Stimulated activated CD4-positive, alpha-beta T cell treated with anti-CD3 and anti-CD28 coated beads, Interleukin-1b, Interleukin-23, amount 100 ng/mL, for 24 hours (primary cell): ENCODE measurements at regions not wholly inside any gene's neighbourhood (a gene's known extent, or its start where the extent isn't known, plus 50 kb on each side); places are given as distances from the start of the nearest gene placed in this dataset.

Source experiments
- DNase-seq, 4 experiments: peaks; one replicate each; pipeline ENCODE4 v3.0.0-alpha.2; 2020; ENCODE audit warnings: low read depth in 4 of 4, low spot score in 1 of 4

DNA sequence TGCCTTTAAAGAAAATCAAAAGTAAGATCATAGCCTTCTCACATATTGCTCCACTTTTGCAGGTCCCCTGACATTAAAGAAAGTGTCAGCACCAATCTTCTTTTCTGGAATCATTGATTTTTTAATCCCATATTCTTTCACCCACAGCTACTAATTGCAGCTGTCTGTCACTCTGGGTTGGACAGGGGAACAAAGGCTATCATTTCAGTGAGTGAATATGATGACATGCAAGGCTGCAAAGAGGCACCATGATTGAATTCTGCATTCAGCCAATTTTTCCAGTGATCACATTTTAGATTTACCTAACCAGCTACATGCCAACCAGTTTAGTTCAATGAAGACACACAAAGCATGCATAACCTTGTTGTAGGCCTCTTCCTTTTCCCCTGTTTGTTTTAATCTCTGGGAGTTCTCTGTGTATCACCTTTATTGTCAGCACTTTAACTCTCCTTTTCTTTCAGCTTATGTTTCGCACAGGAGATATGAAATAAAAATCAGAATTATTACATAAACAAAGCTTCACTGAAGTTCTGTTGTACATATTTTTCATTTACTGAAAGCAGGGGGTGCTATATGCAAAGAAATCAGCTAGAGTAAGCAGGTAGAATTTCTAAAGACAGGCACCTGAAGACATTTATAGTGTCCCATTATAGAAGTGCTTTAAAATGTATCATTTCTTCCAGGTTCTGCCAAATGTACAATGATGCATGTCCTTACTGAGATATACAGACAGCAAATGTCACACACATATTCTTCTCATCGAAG lies 584.8 kb downstream of the PLA2G4A start:
- DNase-seq, result no peak

DNA sequence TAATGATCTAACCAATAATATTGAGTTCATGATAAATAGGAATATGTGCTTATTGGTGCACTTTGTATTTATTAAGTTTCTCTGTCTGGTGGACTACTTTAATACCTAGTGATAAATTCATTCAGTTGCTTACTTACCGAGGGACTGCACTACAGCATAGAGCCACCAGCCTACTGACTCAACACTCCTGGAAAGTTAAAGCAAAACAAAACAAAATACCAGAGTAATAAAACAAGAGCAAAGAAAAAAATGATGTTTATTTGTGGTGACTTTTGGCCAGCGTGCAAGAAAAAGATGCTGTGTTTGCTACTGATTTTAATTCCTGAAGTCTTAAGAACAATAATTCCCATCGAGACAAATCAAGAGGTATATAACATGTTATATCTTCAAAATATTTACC lies 586.3 kb downstream of the PLA2G4A start:
- no peak for DNase-seq

- DNase-seq, result no peak
Observed at GRCh38 chr1:187417520-187417919, 588.8 kb downstream of the PLA2G4A start.

GRCh38 chr1:187433598-187433997 lies 604.8 kb downstream of the PLA2G4A start:
- no peak for DNase-seq

DNA sequence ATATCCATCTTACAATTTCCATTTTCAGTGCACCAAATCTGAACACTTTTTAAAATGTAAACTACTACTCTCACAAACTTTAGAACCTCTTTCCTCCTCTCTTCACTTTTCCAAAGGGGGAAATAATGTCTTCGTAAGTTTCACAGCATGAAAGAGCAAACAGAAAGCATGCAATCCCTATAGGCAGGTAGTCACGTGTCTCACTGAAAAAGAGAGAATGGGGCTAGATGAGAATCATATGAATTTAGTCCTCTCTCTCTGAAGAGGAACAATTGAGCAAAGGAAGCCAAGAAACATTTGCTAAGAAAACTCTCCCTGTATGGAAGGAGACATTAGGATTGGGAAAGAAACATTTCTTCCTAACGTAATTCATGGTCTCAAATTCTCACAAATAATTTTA lies 613.9 kb downstream of the PLA2G4A start:
- DNase-seq, result no peak

DNA sequence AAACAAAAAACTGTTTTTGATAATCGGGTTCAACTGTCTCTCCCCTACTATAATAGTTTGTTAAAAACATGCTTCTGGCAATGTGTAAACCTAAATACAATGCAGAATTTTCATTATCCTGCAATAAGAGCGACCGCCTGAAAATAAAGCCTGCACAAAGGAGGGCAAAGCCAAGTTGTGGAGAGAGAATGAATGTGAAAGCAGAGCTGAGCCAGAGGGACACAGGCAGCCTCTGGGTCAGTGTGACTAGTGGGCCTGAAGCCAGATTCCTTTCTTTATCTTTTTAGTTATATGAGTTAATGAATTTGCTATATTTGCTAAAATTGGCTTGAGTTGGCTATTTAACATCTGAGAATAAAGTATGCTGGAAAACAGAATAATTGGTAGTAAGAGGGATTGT lies 615.2 kb downstream of the PLA2G4A start:
- no peak for DNase-seq

- DNase-seq, result no peak
Observed at GRCh38 chr1:187445066-187445465, 616.3 kb downstream of the PLA2G4A start.

- no peak for DNase-seq
Observed at GRCh38 chr1:187451238-187451637, 622.5 kb downstream of the PLA2G4A start.

DNA sequence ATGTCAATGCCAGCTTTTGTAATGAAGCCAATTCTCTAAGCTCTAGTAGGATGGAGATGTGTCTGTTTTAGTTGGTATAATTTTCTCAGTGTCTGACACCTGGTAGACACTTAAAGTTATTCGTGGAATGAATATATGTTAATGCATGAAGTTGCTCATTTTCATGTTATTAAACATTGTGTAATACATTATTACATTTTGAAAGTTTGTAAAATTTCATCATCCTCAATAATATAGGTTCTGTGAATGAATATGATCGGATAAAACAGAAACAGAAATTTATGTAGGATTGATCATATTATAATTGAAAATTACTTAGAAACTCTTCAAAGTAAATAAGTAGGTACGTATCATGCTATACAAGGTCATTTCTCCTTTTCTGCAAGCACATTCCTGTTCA lies 625.3 kb downstream of the PLA2G4A start:
- no peak for DNase-seq

DNA sequence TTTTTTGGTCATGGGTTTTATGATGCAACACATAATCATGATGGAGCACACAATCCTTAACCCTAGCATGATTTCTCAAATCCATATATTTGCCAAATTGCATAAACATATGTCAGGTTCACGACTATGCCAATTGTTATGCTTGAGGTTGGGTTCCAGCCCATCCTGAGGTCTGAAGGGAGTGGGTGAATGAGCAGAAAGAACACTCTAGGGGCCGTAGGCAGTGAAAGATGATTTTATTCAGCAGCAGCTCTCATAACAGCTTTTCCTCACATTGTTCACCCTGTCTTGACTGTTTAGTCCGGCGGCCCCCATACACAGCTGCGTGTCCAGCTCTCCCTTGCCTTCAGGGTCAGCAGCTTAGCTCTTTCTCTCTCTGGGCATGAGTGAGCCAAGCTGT lies 627.7 kb downstream of the PLA2G4A start:
- DNase-seq, result no peak

- no peak for DNase-seq
Observed at GRCh38 chr1:187460093-187460492, 631.3 kb downstream of the PLA2G4A start.

DNA sequence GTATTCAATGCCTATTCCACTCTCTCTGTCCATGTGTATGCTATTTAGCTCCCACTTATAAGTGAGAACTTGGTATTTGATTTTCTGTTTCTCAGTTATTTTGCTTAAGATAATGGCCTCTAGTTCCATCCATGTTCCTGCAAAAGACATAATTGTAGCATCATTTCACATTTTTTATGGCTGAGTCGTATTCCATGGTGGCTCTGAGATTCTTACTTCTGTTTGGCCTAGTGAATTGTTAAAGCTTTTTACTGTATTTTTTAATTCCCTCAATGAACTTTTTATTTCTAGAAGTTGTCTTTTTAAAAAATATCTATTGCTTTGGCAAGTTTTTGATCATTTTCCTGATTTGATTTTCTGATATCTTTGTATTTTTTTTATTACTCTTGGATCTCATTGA lies 635.6 kb downstream of the PLA2G4A start:
- DNase-seq, result no peak

- no peak for DNase-seq
Observed at GRCh38 chr1:187465441-187465840, 636.7 kb downstream of the PLA2G4A start.

DNA sequence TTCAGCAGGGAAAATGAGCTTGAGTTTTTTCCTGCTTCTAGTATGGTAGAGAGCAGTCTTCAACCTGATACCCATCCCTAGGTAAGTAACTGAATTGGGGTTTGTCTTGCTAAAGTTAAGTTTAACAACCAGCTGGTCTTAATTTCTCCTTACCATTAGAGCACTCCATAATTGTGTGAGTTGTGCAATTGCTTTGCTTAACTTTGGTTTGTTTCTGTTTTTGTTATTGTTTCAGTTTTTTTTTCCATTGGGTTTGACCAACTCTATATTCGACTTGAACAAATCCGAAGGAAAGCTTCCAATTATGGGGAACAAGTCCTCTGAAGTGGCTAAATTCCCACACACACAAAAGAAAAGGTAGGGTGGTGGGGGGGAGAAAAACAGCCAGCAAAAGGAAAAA lies 641.1 kb downstream of the PLA2G4A start:
- DNase-seq, result no peak

DNA sequence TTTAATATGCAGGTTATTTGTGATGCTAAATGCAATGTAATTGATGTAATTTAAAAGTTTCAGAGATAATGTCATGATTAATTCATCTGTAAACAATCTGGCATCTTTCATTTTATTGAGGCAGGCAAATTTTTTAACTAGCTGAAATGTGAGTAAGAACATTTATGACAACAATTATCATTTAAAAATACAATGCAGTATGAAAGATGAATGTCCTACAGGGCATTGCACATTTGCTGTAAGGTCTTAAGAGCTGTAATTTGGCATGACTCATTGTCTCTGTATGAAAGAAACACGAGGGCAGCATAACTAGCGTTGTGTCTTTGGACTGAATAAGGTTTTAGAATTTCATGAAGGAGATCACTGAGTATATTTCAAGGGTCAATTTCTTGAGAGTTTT lies 642.8 kb downstream of the PLA2G4A start:
- no peak for DNase-seq

GRCh38 chr1:187474336-187474735 lies 645.6 kb downstream of the PLA2G4A start:
- DNase-seq, result no peak

GRCh38 chr1:187476671-187477070 lies 647.9 kb downstream of the PLA2G4A start:
- no peak for DNase-seq

GRCh38 chr1:187477103-187477502 lies 648.4 kb downstream of the PLA2G4A start:
- DNase-seq, result no peak

DNA sequence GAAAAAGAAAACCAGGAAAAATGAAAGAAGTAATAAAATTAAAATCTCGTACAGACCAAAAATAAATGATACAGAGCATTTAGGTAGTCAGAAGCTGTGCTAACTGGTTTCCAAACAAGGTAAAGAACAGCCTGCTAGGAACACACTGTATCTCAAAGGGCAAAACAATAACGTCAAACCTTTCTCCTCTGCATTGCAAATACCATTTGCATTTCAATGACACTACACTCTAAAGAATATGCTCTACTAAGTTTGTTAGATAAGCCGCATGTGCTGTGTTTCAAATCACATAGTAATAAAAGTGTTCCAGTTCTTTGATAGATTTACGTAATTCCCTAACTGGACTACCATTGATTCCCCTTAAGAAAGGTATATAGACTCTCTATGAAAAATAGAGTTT lies 648.8 kb downstream of the PLA2G4A start:
- no peak for DNase-seq

- DNase-seq, result no peak
Observed at GRCh38 chr1:187481581-187482148, 652.9 kb downstream of the PLA2G4A start.

DNA sequence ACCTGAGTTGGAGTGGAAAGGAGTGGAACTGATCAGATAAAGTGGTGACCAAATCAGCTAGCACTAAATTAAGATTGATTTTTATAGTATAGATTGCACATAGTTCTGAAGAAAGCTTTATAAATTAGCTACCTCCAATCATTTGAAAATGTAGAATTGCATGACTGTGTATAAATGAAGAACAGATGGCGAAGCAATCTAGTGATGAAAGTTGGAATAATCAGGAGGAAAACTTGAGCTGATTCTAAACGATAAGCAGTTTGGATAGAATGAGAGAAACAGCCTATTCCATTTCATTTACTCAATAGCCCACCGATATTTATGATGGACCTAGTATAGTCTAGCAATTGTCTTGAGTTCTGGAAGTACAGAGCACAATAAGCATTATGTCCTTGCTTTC lies 661.5 kb downstream of the PLA2G4A start:
- DNase-seq, result no peak

DNA sequence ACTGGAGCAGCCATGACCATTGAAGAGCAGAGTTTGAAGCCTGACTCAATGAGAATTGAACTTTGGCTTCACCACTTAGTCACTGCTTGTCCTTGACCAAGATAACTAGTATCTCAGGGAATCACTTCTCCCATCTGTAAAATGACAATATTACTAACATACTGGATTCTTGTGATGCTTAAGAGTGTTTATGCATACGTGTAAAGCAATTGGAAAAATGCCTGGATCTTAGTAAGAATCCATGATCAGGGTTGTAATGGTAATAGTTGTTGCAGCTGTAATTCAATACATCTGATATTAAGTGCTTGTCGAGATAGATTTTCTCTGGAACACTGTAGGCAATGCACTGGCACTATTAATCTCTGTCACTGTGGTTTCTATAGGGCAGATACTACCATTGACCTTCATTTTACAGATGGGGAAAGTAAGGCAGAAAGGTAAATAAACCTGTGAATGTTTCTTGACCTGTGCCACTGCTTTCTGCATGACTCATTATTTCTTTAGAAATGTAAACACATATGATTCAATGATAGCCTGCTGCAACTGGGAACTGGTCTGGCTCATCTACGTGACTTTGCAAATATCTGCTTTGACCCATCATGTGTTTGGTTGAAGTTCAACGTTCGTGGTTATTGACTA lies 662.5 kb downstream of the PLA2G4A start:
- no peak for DNase-seq

DNA sequence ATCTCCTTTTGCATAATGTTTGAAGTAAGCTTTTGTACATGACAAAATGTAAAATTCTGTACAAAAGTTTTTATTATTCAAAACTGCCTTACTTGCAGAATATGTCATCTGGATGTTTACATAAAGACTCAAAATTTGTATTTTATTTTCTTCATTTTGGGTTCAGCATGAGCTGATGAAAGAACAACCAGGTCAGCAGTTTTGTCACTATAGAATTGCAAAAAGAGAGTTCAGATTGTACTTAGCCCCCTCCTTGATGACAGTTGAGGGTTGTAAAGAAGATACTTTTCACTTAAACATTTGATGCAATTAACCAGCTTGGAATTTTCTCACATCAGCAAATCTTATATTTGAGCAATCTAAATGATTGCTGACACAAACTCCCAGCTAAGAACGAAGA lies 669.3 kb downstream of the PLA2G4A start:
- no peak for DNase-seq
